Colonic mucosa (tissue), 4 donors: ENCODE measurements at regions not wholly inside any gene's neighbourhood (a gene's known extent, or its start where the extent isn't known, plus 50 kb on each side); places are given as distances from the start of the nearest gene placed in this dataset.

Experiments
- DNase-seq: peaks from one replicate; pipeline ENCODE4 v3.0.0-alpha.2; 2020
- H3K27ac ChIP-seq: fragments of 200-600 bp; one replicate; pipeline ENCODE4 v1.8.0; 2021
- H3K27me3 ChIP-seq: fragments of 200-600 bp; one replicate; pipeline ENCODE4 v1.8.0; 2021
- H3K36me3 ChIP-seq: fragments of 200-600 bp; one replicate; pipeline ENCODE4 v1.8.0; 2021
- H3K4me1 ChIP-seq: fragments of 200-600 bp; one replicate; pipeline ENCODE4 v1.8.0; 2021; ENCODE audit warnings: mild to moderate bottlenecking
- H3K4me3 ChIP-seq: fragments of 200-600 bp; one replicate; pipeline ENCODE4 v1.8.0; 2021
- H3K9ac ChIP-seq, 2 donors: one replicate each; pipeline ENCODE4 v1.7.0; 2013; ENCODE audit warnings: control low read depth in 2 of 2, low read depth in 2 of 2, low read length in 2 of 2
- H3K9me3 ChIP-seq: fragments of 200-600 bp; one replicate; pipeline ENCODE4 v1.8.0; 2021
- intact Hi-C: fragments of 100-400 bp; cut with DNase I; formaldehyde crosslinking; loops from one replicate; pipeline ENCODE4 v1.14.1; 2022
- TF ChIP-seq, protein P1 (sequence below): fragments of 200-600 bp; IDR thresholded peaks from one replicate; pipeline ENCODE4 v1.8.0; 2022; ENCODE audit warnings: antibody characterized with exemption, mild to moderate bottlenecking
- donor health status: healthy.
- donor health status: DM: no; HTN: no; CAD: no.
- donor health status: DM: no; HTN: no; CAD: no.

DNA sequence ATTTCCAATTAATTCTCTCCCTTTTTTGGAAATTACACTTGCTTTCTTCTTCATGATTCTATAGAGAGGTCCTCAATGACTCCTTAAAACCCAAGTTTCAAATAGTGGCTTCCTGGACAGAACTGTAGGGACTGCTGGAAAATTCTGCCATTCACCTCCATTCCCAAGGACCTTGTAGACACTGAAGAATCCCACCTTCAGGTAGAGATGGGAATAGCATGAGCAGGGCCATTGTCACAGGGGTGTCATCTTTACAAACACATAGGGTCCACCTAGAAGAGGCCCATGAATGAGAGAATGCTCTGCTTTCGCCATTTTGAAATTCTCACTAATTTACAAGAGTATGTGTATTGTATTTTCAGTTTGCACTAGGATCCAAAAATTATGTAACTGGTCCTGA lies 701.7 kb upstream of the CELF2 start:
- H3K9ac ChIP-seq: no peak overlapping the region
- H3K4me1 ChIP-seq: no peaks in the 10 kb centered on the region
- no peaks in the 10 kb centered on the region for H3K27me3 ChIP-seq
- no peak overlapping the region for H3K27ac ChIP-seq
- H3K9me3 ChIP-seq: no peaks in the 10 kb centered on the region
- DNase-seq: no peak
- TF ChIP-seq, protein P1, sequence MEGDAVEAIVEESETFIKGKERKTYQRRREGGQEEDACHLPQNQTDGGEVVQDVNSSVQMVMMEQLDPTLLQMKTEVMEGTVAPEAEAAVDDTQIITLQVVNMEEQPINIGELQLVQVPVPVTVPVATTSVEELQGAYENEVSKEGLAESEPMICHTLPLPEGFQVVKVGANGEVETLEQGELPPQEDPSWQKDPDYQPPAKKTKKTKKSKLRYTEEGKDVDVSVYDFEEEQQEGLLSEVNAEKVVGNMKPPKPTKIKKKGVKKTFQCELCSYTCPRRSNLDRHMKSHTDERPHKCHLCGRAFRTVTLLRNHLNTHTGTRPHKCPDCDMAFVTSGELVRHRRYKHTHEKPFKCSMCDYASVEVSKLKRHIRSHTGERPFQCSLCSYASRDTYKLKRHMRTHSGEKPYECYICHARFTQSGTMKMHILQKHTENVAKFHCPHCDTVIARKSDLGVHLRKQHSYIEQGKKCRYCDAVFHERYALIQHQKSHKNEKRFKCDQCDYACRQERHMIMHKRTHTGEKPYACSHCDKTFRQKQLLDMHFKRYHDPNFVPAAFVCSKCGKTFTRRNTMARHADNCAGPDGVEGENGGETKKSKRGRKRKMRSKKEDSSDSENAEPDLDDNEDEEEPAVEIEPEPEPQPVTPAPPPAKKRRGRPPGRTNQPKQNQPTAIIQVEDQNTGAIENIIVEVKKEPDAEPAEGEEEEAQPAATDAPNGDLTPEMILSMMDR: no peak
- no peaks in the 10 kb centered on the region for H3K36me3 ChIP-seq
- no peak overlapping the region for H3K4me3 ChIP-seq
- intact Hi-C loops: no loop called here

GRCh38 chr10:10317151-10317550 lies 700.5 kb upstream of the CELF2 start:
- H3K36me3 ChIP-seq: no peaks in the 10 kb centered on the region
- intact Hi-C loops: no loop called here
- TF ChIP-seq, protein P1: no peak
- DNase-seq: no peak
- H3K27me3 ChIP-seq: no peaks in the 10 kb centered on the region
- no peaks in the 10 kb centered on the region for H3K9me3 ChIP-seq
- H3K9ac ChIP-seq: no peak overlapping the region
- H3K4me1 ChIP-seq: no peaks in the 10 kb centered on the region
- no peak overlapping the region for H3K27ac ChIP-seq
- H3K4me3 ChIP-seq: no peak overlapping the region

DNA sequence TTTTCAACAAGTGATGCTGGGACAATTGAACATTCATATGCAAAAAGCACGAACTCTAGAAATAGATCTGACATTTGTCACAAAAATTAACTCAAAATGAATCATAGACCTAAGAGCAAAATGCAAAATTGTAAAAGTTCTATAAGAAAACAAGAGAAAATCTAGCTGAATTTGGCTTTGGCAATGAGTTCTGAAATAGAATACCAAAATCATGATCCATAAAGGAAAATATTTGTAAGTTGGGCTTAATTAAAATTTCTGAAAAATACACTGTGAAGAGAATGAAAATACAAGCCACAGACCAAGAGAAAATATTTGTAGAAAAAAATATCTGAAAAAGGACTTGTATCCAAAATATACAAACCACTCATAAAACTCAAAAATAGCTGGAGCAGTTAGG lies 698.8 kb upstream of the CELF2 start:
- TF ChIP-seq, protein P1: no peak
- Histone ChIP-seq H3K27ac (no peak overlapping the region), H3K9me3 (no peaks in the 10 kb centered on the region), H3K27me3 (no peaks in the 10 kb centered on the region), H3K9ac (no peak overlapping the region), H3K4me3 (no peak overlapping the region), H3K4me1 (no peaks in the 10 kb centered on the region), H3K36me3 (no peaks in the 10 kb centered on the region)
- intact Hi-C loops: no loop called here
- DNase-seq: no peak

DNA sequence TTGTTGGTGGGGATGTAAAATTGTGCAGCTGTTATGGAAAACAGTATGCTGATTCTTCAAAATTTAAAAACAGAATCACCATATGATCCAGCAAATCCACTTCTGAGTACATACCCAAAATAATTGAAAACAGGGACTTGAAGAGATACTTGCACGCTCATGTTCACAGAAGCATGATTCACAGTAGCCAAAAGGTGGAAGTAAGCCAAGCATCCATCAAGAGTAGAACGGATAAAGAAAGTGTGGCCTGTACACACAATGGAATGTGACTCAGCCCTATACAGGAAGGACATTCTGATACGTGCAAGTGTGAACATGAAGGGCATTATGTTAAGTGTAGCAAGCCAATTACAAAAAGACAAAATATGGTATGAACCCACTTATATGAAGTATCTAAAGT lies 696.7 kb upstream of the CELF2 start:
- intact Hi-C loops: no loop called here
- TF ChIP-seq, protein P1: no peak
- Histone ChIP-seq H3K36me3 (no peaks in the 10 kb centered on the region), H3K9me3 (no peaks in the 10 kb centered on the region), H3K9ac (no peak overlapping the region), H3K4me3 (no peak overlapping the region), H3K27me3 (no peaks in the 10 kb centered on the region), H3K4me1 (no peaks in the 10 kb centered on the region), H3K27ac (no peak overlapping the region)
- no peak for DNase-seq

GRCh38 chr10:10326116-10326515 lies 691.6 kb upstream of the CELF2 start:
- H3K4me3 ChIP-seq: no peak overlapping the region
- no peaks in the 10 kb centered on the region for H3K36me3 ChIP-seq
- no peak overlapping the region for H3K27ac ChIP-seq
- TF ChIP-seq, protein P1: no peak
- no peaks in the 10 kb centered on the region for H3K4me1 ChIP-seq
- DNase-seq: no peak
- intact Hi-C loops: no loop called here
- no peak overlapping the region for H3K9ac ChIP-seq
- H3K27me3 ChIP-seq: no peaks in the 10 kb centered on the region
- H3K9me3 ChIP-seq: no peaks in the 10 kb centered on the region

- no peaks in the 10 kb centered on the region for H3K4me1 ChIP-seq
- no peaks in the 10 kb centered on the region for H3K9me3 ChIP-seq
- H3K9ac ChIP-seq: no peak overlapping the region
- TF ChIP-seq, protein P1: no peak
- H3K27ac ChIP-seq: no peak overlapping the region
- H3K36me3 ChIP-seq: no peaks in the 10 kb centered on the region
- DNase-seq: no peak
- intact Hi-C loops: no loop called here
- H3K27me3 ChIP-seq: no peaks in the 10 kb centered on the region
- no peak overlapping the region for H3K4me3 ChIP-seq
Observed at GRCh38 chr10:10327934-10328333, 689.7 kb upstream of the CELF2 start.
